ENCODE measurements at regions not wholly inside any gene's neighbourhood (a gene's known extent, or its start where the extent isn't known, plus 50 kb on each side); places are given as distances from the start of the nearest gene placed in this dataset.

DNA sequence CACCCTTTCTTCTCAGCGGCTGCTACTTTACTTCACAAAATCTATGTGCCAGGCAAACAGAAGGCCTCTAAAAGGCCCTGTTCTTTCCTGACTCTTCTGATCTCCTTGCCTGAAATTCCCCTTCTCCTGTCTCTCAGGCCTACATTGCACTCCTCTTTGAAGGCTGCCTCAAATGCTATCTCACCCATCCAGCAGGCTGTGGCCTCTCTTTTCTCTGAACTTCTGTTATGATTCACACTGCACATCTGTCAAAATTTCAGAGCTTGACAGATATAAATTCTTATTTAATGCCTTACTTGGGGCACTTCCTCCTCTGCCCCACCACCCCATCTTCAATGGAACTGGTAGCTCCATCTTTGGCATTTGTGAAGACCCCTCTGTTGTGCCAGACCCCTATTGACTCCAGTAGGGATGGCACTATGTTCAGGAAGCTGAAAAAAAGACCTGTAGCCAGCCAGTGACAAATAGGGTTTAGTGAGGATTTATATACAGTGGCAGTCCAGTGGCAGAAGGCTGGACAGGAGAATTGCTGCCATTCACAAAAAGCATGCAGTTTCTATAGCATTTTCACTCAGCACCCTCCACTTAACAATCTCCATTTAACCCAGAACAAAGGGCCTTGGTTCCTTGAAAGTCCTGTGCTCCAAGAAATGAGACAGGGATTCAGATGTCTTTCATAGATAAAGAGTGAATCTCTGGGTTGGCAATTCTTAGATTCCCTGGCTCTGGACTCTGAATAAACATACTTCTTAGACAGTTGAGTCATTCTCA, 415.8 kb upstream of the GRM7 start:
- WGBS (ENCODE audit: insufficient coverage), result 95% methylated on average over 1 of the region's 1 CpG
- no peaks in the 10 kb centered on the region for H3K36me3 Mint-ChIP-seq
- no peaks in the 10 kb centered on the region for H3K36me3 ChIP-seq (ENCODE audit: control insufficient read depth, insufficient read depth, low read length)
- intact Hi-C loops (cut with micrococcal nuclease), result no loop called here
- ATAC-seq (no peak), DNase-seq (no peak)
- no peaks in the 10 kb centered on the region for H3K4me1 Mint-ChIP-seq
- H3K9me3 Mint-ChIP-seq, result peaks cover 16 to 27% of the 10 kb centered on the region in 2 donors
- H3K4me3 Mint-ChIP-seq, result no peak overlapping the region
- TF ChIP-seq, protein P1, sequence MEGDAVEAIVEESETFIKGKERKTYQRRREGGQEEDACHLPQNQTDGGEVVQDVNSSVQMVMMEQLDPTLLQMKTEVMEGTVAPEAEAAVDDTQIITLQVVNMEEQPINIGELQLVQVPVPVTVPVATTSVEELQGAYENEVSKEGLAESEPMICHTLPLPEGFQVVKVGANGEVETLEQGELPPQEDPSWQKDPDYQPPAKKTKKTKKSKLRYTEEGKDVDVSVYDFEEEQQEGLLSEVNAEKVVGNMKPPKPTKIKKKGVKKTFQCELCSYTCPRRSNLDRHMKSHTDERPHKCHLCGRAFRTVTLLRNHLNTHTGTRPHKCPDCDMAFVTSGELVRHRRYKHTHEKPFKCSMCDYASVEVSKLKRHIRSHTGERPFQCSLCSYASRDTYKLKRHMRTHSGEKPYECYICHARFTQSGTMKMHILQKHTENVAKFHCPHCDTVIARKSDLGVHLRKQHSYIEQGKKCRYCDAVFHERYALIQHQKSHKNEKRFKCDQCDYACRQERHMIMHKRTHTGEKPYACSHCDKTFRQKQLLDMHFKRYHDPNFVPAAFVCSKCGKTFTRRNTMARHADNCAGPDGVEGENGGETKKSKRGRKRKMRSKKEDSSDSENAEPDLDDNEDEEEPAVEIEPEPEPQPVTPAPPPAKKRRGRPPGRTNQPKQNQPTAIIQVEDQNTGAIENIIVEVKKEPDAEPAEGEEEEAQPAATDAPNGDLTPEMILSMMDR (IDR thresholded peaks at IDR 0.05), result no peak
- H3K27ac Mint-ChIP-seq, result no peak overlapping the region
- no peaks in the 10 kb centered on the region for H3K27me3 Mint-ChIP-seq (ENCODE audit: low read depth in 2 of 2)
- peaks cover 3% of the 10 kb centered on the region for H3K9me3 ChIP-seq (ENCODE audit: control insufficient read depth, insufficient read depth, low read length)
- H3K4me3 ChIP-seq (ENCODE audit: low read length), result no peak overlapping the region
- no peaks in the 10 kb centered on the region for H3K27me3 ChIP-seq (ENCODE audit: control insufficient read depth, insufficient read depth, low read length)
- H3K4me1 ChIP-seq (ENCODE audit: control insufficient read depth, insufficient read depth, low read length), result no peaks in the 10 kb centered on the region
- no peak overlapping the region for H3K27ac ChIP-seq (ENCODE audit: low read length)

DNA sequence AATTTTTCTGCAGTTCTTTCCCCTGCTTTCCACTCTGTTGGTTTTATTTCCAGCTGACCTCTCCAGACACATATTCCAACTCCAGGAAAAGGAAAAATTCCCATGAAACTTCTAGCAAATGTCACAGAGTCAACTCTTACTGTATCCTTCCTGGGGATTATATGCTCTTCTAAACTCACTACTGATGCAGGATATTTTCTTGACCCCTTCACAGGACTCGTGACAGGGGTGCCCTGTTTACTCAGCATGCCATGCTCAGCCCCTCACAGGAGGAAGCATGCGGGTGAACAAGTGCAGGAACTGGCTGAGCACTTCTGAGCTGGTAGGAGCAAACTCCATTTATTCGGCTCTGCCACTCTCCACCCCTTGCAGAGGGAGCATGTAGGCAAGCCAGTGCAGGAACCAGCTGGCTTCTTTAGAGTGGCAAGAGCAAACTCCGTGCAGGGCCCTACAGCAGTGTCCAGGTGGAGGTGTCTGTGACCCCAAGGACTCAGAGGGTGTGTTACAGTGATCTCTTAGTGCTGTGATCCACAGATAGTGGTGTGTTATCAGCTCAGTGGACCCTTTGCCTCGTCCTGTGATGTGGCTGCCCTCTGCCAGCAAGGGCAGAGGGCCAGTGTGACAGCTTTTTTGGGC, 413.6 kb upstream of the GRM7 start:
- 85% methylated on average over 5 of the region's 5 CpGs for WGBS (ENCODE audit: insufficient coverage)
- Mint-ChIP-seq H3K36me3 (no peaks in the 10 kb centered on the region), H3K4me3 (no peak overlapping the region), H3K4me1 (no peaks in the 10 kb centered on the region), H3K9me3 (peaks cover 14 to 22% of the 10 kb centered on the region in 2 donors), H3K27ac (no peak overlapping the region), H3K27me3 (ENCODE audit: low read depth in 2 of 2) (no peaks in the 10 kb centered on the region)
- DNase-seq (no peak), ATAC-seq (no peak)
- no peak overlapping the region for H3K27ac ChIP-seq (ENCODE audit: low read length)
- H3K27me3 ChIP-seq (ENCODE audit: control insufficient read depth, insufficient read depth, low read length), result no peaks in the 10 kb centered on the region
- no peaks in the 10 kb centered on the region for H3K36me3 ChIP-seq (ENCODE audit: control insufficient read depth, insufficient read depth, low read length)
- H3K9me3 ChIP-seq (ENCODE audit: control insufficient read depth, insufficient read depth, low read length), result peaks cover 3% of the 10 kb centered on the region
- intact Hi-C loops (cut with micrococcal nuclease), result no loop called here
- no peaks in the 10 kb centered on the region for H3K4me1 ChIP-seq (ENCODE audit: control insufficient read depth, insufficient read depth, low read length)
- TF ChIP-seq, protein P1 (IDR thresholded peaks at IDR 0.05), result no peak
- no peak overlapping the region for H3K4me3 ChIP-seq (ENCODE audit: low read length)

DNA sequence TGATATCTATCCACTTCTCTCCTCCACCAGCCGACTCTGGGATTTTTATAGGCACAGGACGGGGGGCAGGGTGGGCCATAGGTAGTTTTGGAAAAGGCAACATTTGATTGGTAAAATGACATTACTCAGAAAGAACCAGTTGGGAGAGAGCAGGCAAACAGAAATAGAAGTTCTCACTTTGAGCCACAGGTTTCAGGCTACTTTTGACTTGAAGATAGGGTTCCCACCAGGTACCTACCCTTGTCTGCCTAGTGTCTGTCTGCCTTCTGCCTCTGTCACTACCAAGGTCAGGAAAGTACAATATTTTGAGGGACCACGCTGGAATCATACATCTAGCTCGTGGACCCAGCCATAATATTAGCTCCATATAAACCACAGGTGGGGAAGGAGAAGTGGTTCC, 412.9 kb upstream of the GRM7 start:
- Mint-ChIP-seq H3K4me1 (no peaks in the 10 kb centered on the region), H3K27me3 (ENCODE audit: low read depth in 2 of 2) (no peaks in the 10 kb centered on the region), H3K27ac (no peak overlapping the region), H3K9me3 (peaks cover 15 to 20% of the 10 kb centered on the region in 2 donors), H3K4me3 (no peak overlapping the region), H3K36me3 (no peaks in the 10 kb centered on the region)
- 72% methylated on average over 2 of the region's 4 CpGs for WGBS (ENCODE audit: insufficient coverage)
- H3K27ac ChIP-seq (ENCODE audit: low read length), result no peak overlapping the region
- no peak overlapping the region for H3K4me3 ChIP-seq (ENCODE audit: low read length)
- TF ChIP-seq, protein P1 (IDR thresholded peaks at IDR 0.05), result no peak
- H3K27me3 ChIP-seq (ENCODE audit: control insufficient read depth, insufficient read depth, low read length), result no peaks in the 10 kb centered on the region
- H3K36me3 ChIP-seq (ENCODE audit: control insufficient read depth, insufficient read depth, low read length), result no peaks in the 10 kb centered on the region
- no peaks in the 10 kb centered on the region for H3K4me1 ChIP-seq (ENCODE audit: control insufficient read depth, insufficient read depth, low read length)
- no peak for DNase-seq
- ATAC-seq, result no peak
- intact Hi-C loops (cut with micrococcal nuclease), result no loop called here
- peaks cover 3% of the 10 kb centered on the region for H3K9me3 ChIP-seq (ENCODE audit: control insufficient read depth, insufficient read depth, low read length)

Data from natural killer cell (primary cell).